HCT116 (cell line): ENCODE measurements at regions not wholly inside any gene's neighbourhood (a gene's known extent, or its start where the extent isn't known, plus 50 kb on each side); places are given as distances from the start of the nearest gene placed in this dataset.

Source experiments
- ATAC-seq: fragments of 200-7000 bp; cut with Tn5 transposase; 2 replicates; pipeline ENCODE4 v1.9.1; 2020; ENCODE audit warnings: mild to moderate bottlenecking, moderate library complexity
- BruUV-seq: library from RNA; stranded (reverse); fragments of 400-500 nt; replicated peaks from 2 replicates; lab custom pipeline; 2021; lab: Mats Ljungman, UMichigan
- CTCF ChIA-PET: fragments of 300-600 bp; sonication (Branson Sonifier 250); formaldehyde crosslinking; loops from one replicate; lab custom pipeline; 2021; ENCODE audit warnings: antibody characterized with exemption; lab: Charles Lee
- POLR2A ChIA-PET: fragments of 300-600, 350-600 bp; sonication (Branson Sonifier 250); formaldehyde crosslinking; loops from one replicate; lab custom pipeline; 2021; ENCODE audit warnings: antibody characterized with exemption; lab: Charles Lee
- RAD21 ChIA-PET, 2 experiments: fragments of 300-600 bp; sonication (Branson Sonifier 250); formaldehyde crosslinking; loops; one replicate each; lab custom pipeline; 2023; ENCODE audit warnings: low total read pairs in 2 of 2; ENCODE audit not compliant: uncharacterized antibody in 2 of 2, unreplicated experiment in 2 of 2, low non-redundant PET in 1 of 2; lab: Charles Lee
- DNase-seq: peaks from one replicate; pipeline ENCODE4 v3.0.0-alpha.2; 2010; ENCODE audit warnings: low read depth, low spot score
- H2AFZ ChIP-seq: fragments of 200-600 bp; shearing (Covaris generic), sonication (generic); 2 replicates; pipeline ENCODE4 v1.6.1; 2017; ENCODE audit warnings: low read depth, mixed run types, mixed read lengths, antibody characterized with exemption, low read length; ENCODE audit not compliant: poor library complexity, severe bottlenecking
- H3K27ac ChIP-seq: 2 replicates; pipeline ENCODE4 v1.5.1; 2012; ENCODE audit warnings: low read depth, low read length
- H3K27me3 ChIP-seq: fragments of 200-600 bp; sonication (generic); 2 replicates; pipeline ENCODE4 v1.6.1; 2016; ENCODE audit warnings: mixed run types, low read length, mixed read lengths; ENCODE audit not compliant: insufficient read depth
- H3K36me3 ChIP-seq, 2 experiments: fragments of 200-500 bp in 1 of 2; fragments of 200-600 bp in 1 of 2; sonication (Bioruptor generic) in 1 of 2; sonication (generic) in 1 of 2; 2 replicates each; pipeline versions ENCODE4 v1.5.1 to v1.6.1; 2014 to 2016; ENCODE audit warnings: low read length in 2 of 2, inconsistent platforms in 1 of 2, mixed read lengths in 1 of 2, mixed run types in 1 of 2; ENCODE audit not compliant: insufficient read depth in 2 of 2, control insufficient read depth in 1 of 2
- H3K4me1 ChIP-seq, 2 experiments: fragments of 200-600 bp in 1 of 2; sonication (generic) in 1 of 2; 2 replicates each; pipeline versions ENCODE4 v1.5.1 to v1.6.1; 2012 to 2017; ENCODE audit warnings: low read length in 2 of 2, inconsistent platforms in 1 of 2, mild to moderate bottlenecking in 1 of 2, mixed read lengths in 1 of 2, mixed run types in 1 of 2, moderate library complexity in 1 of 2; ENCODE audit not compliant: insufficient read depth in 2 of 2, control insufficient read depth in 1 of 2
- H3K4me2 ChIP-seq: fragments of 200-600 bp; sonication (generic); 2 replicates; pipeline ENCODE4 v1.6.1; 2017; ENCODE audit warnings: mixed run types, low read length, mixed read lengths
- H3K4me3 ChIP-seq, 2 experiments: fragments of 200-600 bp in 1 of 2; sonication (generic) in 1 of 2; replicated peaks in 1 of 2; 2 replicates each; pipeline ENCODE4 v1.5.1; 2011 to 2016; ENCODE audit warnings: low read length in 2 of 2, control low read depth in 1 of 2, low read depth in 1 of 2, mild to moderate bottlenecking in 1 of 2, mixed read lengths in 1 of 2, mixed run types in 1 of 2
- H3K79me2 ChIP-seq: fragments of 200-600 bp; sonication (generic); 2 replicates; pipeline ENCODE4 v1.6.1; 2017; ENCODE audit warnings: mild to moderate bottlenecking, mixed run types, low read length, moderate library complexity, mixed read lengths; ENCODE audit not compliant: insufficient read depth
- H3K9ac ChIP-seq: fragments of 200-600 bp; sonication (generic); 2 replicates; pipeline ENCODE4 v1.6.1; 2016; ENCODE audit warnings: low read length, mixed read lengths
- H3K9me2 ChIP-seq: fragments of 200-600 bp; sonication (generic), shearing (Covaris generic); 2 replicates; pipeline ENCODE4 v1.6.1; 2017; ENCODE audit warnings: mixed run types, mild to moderate bottlenecking, moderate library complexity; ENCODE audit not compliant: insufficient read depth
- H3K9me3 ChIP-seq, 2 experiments: fragments of 200-500 bp in 1 of 2; fragments of 200-600 bp in 1 of 2; sonication (Bioruptor generic) in 1 of 2; sonication (generic) in 1 of 2; 2 replicates each; pipeline ENCODE4 v1.6.1; 2014 to 2017; ENCODE audit warnings: low read length in 2 of 2, mixed read lengths in 2 of 2, inconsistent platforms in 1 of 2, low read depth in 1 of 2, mild to moderate bottlenecking in 1 of 2, mixed run types in 1 of 2, moderate library complexity in 1 of 2; ENCODE audit not compliant: control insufficient read depth in 1 of 2, insufficient read depth in 1 of 2
- H4K20me1 ChIP-seq: fragments of 200-600 bp; sonication (generic), shearing (Covaris generic); 2 replicates; pipeline ENCODE4 v1.6.1; 2017; ENCODE audit warnings: mixed run types, mild to moderate bottlenecking, moderate library complexity; ENCODE audit not compliant: insufficient read depth
- CBX3 ChIP-seq: IDR thresholded peaks from 2 replicates; pipeline ENCODE4 v1.6.1; 2012; ENCODE audit warnings: low read depth
- CEBPB ChIP-seq: IDR thresholded peaks from 2 replicates; pipeline ENCODE4 v1.6.1; 2012; ENCODE audit warnings: low read depth
- CTCF ChIP-seq, 3 experiments: fragments of 200-600 bp in 1 of 3; sonication (generic) in 1 of 3; IDR thresholded peaks in 2 of 3; conservative IDR thresholded peaks in 1 of 3; 2 replicates each; pipeline ENCODE4 v1.5.1; 2012 to 2017; ENCODE audit warnings: low read depth in 2 of 3, low read length in 2 of 3, antibody characterized with exemption in 1 of 3, borderline replicate concordance in 1 of 3, control low read depth in 1 of 3, mild to moderate bottlenecking in 1 of 3, mixed read lengths in 1 of 3, mixed run types in 1 of 3, moderate library complexity in 1 of 3; ENCODE audit not compliant: insufficient read depth in 1 of 3
- ELF1 ChIP-seq: IDR thresholded peaks from 2 replicates; pipeline ENCODE4 v1.6.1; 2012; ENCODE audit warnings: low read depth, borderline replicate concordance
- EZH2 ChIP-seq: fragments of 200-600 bp; sonication (generic); IDR thresholded peaks from 2 replicates; pipeline ENCODE4 v1.6.1; 2017; ENCODE audit warnings: antibody characterized with exemption, mixed run types
- EZH2phosphoT487 ChIP-seq: fragments of 200-600 bp; IDR thresholded peaks from 2 replicates; pipeline ENCODE4 v1.6.1; 2018; ENCODE audit warnings: antibody characterized with exemption, borderline replicate concordance
- FOSL1 ChIP-seq: IDR thresholded peaks from 2 replicates; pipeline ENCODE4 v1.6.1; 2012; ENCODE audit warnings: low read depth
- POLR2AphosphoS5 ChIP-seq: IDR thresholded peaks from 2 replicates; pipeline ENCODE4 v1.6.1; 2011; ENCODE audit warnings: mild to moderate bottlenecking, low read depth, low read length, moderate library complexity
- RAD21 ChIP-seq: IDR thresholded peaks from 2 replicates; pipeline ENCODE4 v1.6.1; 2012; ENCODE audit warnings: low read depth, mild to moderate bottlenecking
- REST ChIP-seq: IDR thresholded peaks from 2 replicates; pipeline ENCODE4 v1.6.1; 2012; ENCODE audit warnings: low read depth
- SIN3A ChIP-seq: IDR thresholded peaks from 2 replicates; pipeline ENCODE4 v1.6.1; 2012; ENCODE audit warnings: low read depth
- SP1 ChIP-seq: IDR thresholded peaks from 2 replicates; pipeline ENCODE4 v1.6.1; 2012; ENCODE audit warnings: low read depth
- SRF ChIP-seq: IDR thresholded peaks from 2 replicates; pipeline ENCODE4 v1.6.1; 2012; ENCODE audit warnings: low read depth
- YY1 ChIP-seq: IDR thresholded peaks from 2 replicates; pipeline ENCODE4 v1.6.1; 2011; ENCODE audit warnings: low read length, low read depth, moderate library complexity, mild to moderate bottlenecking; ENCODE audit not compliant: insufficient replicate concordance; ENCODE audit errors: extremely low read depth
- ZNF274 ChIP-seq: fragments of 200-500 bp; sonication (Bioruptor generic); IDR thresholded peaks from 2 replicates; pipeline ENCODE4 v1.6.1; 2014; ENCODE audit warnings: mild to moderate bottlenecking, low read depth, low read length, inconsistent platforms
- intact Hi-C: fragments of 100-400 bp; cut with micrococcal nuclease; formaldehyde crosslinking; loops from 2 replicates; pipeline ENCODE4 v1.10.0; 2022

GRCh38 chr10:88117869-88118632 lies 254.6 kb downstream of the PTEN start:
- Histone ChIP-seq H3K27ac (no peak overlapping the region), H3K9me2 (no peaks in the 10 kb centered on the region), H2AFZ (no peak overlapping the region), H3K9me3 (no peaks in the 10 kb centered on the region), H3K4me2 (no peak overlapping the region), H3K9ac (no peak overlapping the region), H3K27me3 (no peaks in the 10 kb centered on the region), H3K36me3 (no peaks in the 10 kb centered on the region), H4K20me1 (no peaks in the 10 kb centered on the region), H3K4me3 (no peak overlapping the region), H3K79me2 (no peaks in the 10 kb centered on the region), H3K4me1 (no peaks in the 10 kb centered on the region)
- ATAC-seq (peak; percentile 76), DNase-seq (peak; percentile 10)
- BruUV-seq: no TSS peak
- POLR2A ChIA-PET: no interaction called here
- RAD21 ChIA-PET: interaction anchor here in 1 of 2 experiments (0.6 kb wide), 1 partner anchor 155 kb away, joined by 3 read pairs; no protein-coding TSS in a partner anchor
- intact Hi-C loops: loop anchor here (1.0 to 5.0 kb wide), 2 partner anchors 271 to 434 kb away; no protein-coding TSS in a partner anchor
- CTCF ChIA-PET: interaction anchor here (0.6 to 2.2 kb wide), 4 partner anchors 8 to 271 kb away, joined by 3 to 11 read pairs (median 6); no protein-coding TSS in a partner anchor
- TF ChIP-seq EZH2 (no peak), RAD21 (peak; percentile 67), ZNF274 (no peak), SRF (no peak), ELF1 (no peak), SIN3A (no peak), CBX3 (no peak), FOSL1 (no peak), EZH2phosphoT487 (no peak), YY1 (no peak), SP1 (no peak), POLR2AphosphoS5 (no peak), REST (no peak), CEBPB (no peak), CTCF (IDR thresholded peaks at IDR 0.05 in 2 of 3, conservative IDR thresholded peaks at IDR 0.05 in 1 of 3; ENCODE audit: borderline replicate concordance in 1 of 3, insufficient read depth in 1 of 3, low read depth in 2 of 3, low read length in 2 of 3) (peak; percentile 37 to 55 (median 53); a peak in 5 of 6 replicates)
